ENCODE measurements at regions not wholly inside any gene's neighbourhood (a gene's known extent, or its start where the extent isn't known, plus 50 kb on each side); places are given as distances from the start of the nearest gene placed in this dataset.

- in situ Hi-C loops (cut with HindIII; ENCODE audit: low pct_unique_long_range_greater_than_20kb, low sequenced_read_pairs) (no loop called here), intact Hi-C loops (cut with micrococcal nuclease; ENCODE audit: unreplicated experiment) (no loop called here)
- no peaks in the 10 kb centered on the region for H3K4me1 ChIP-seq (ENCODE audit: control insufficient read depth, insufficient read depth, low read length)
- H3K27ac ChIP-seq (ENCODE audit: low read length) = no peak overlapping the region
- ATAC-seq (no peak), DNase-seq (ENCODE audit: low read depth, low spot score) (no peak)
- ChIA-PET POLR2A (no interaction called here), CTCF (no interaction called here)
- H3K9me3 ChIP-seq (ENCODE audit: control insufficient read depth, insufficient read depth, low read depth, low read length) = no peaks in the 10 kb centered on the region
- no peak overlapping the region for H3K4me3 ChIP-seq (ENCODE audit: low read depth in 2 of 2, low read length in 2 of 2)
- TF ChIP-seq REST (IDR thresholded peaks at IDR 0.05; ENCODE audit: insufficient read depth in 1 of 2, low read depth in 2 of 2, low read length in 1 of 2) (no peak), CTCF (IDR thresholded peaks at IDR 0.05) (no peak), SIN3A (IDR thresholded peaks at IDR 0.05; ENCODE audit: borderline replicate concordance, insufficient read depth, low read depth, low read length) (no peak), POLR2AphosphoS5 (IDR thresholded peaks at IDR 0.05; ENCODE audit: low read depth, low read length) (no peak), TCF7L2 (IDR thresholded peaks at IDR 0.05; ENCODE audit: low read depth, low read length) (no peak)
- H3K36me3 ChIP-seq (ENCODE audit: control insufficient read depth, insufficient read depth, low read length) = no peaks in the 10 kb centered on the region
- H3K27me3 ChIP-seq (ENCODE audit: control insufficient read depth, insufficient read depth, low read length) = no peaks in the 10 kb centered on the region
- BruUV-seq (replicated peaks) = no TSS peak
Measured at GRCh38 chr13:30023196-30023895, 172.9 kb upstream of the UBL3 start.

- ChIA-PET POLR2A (no interaction called here), CTCF (no interaction called here)
- Histone ChIP-seq H3K27ac (ENCODE audit: low read length) (no peak overlapping the region), H3K4me3 (ENCODE audit: low read depth in 2 of 2, low read length in 2 of 2) (no peak overlapping the region), H3K27me3 (ENCODE audit: control insufficient read depth, insufficient read depth, low read length) (no peaks in the 10 kb centered on the region), H3K9me3 (ENCODE audit: control insufficient read depth, insufficient read depth, low read depth, low read length) (no peaks in the 10 kb centered on the region), H3K4me1 (ENCODE audit: control insufficient read depth, insufficient read depth, low read length) (no peaks in the 10 kb centered on the region), H3K36me3 (ENCODE audit: control insufficient read depth, insufficient read depth, low read length) (no peaks in the 10 kb centered on the region)
- BruUV-seq (replicated peaks) = no TSS peak
- intact Hi-C loops (cut with micrococcal nuclease; ENCODE audit: unreplicated experiment) (no loop called here), in situ Hi-C loops (cut with HindIII; ENCODE audit: low pct_unique_long_range_greater_than_20kb, low sequenced_read_pairs) (no loop called here)
- TF ChIP-seq REST (IDR thresholded peaks at IDR 0.05; ENCODE audit: insufficient read depth in 1 of 2, low read depth in 2 of 2, low read length in 1 of 2) (no peak), SIN3A (IDR thresholded peaks at IDR 0.05; ENCODE audit: borderline replicate concordance, insufficient read depth, low read depth, low read length) (no peak), POLR2AphosphoS5 (IDR thresholded peaks at IDR 0.05; ENCODE audit: low read depth, low read length) (no peak), TCF7L2 (IDR thresholded peaks at IDR 0.05; ENCODE audit: low read depth, low read length) (no peak), CTCF (IDR thresholded peaks at IDR 0.05) (no peak)
- ATAC-seq (no peak), DNase-seq (ENCODE audit: low read depth, low spot score) (no peak)
Measured at GRCh38 chr13:30022796-30023195, 172.4 kb upstream of the UBL3 start.
